Stimulated activated CD4-positive, alpha-beta T cell treated with anti-CD3 and anti-CD28 coated beads, Interleukin-15, amount 100 ng/mL, for 24 hours (primary cell): ENCODE measurements at regions not wholly inside any gene's neighbourhood (a gene's known extent, or its start where the extent isn't known, plus 50 kb on each side); places are given as distances from the start of the nearest gene placed in this dataset.
A peak's percentile ranks its signal among the peaks of the same experiment; 100 is the strongest.

Source experiments
- DNase-seq: peaks from one replicate; pipeline ENCODE4 v3.0.0-alpha.2; 2020

GRCh38 chr1:221829327-221830015, 87.6 kb upstream of the DUSP10 start:
- DNase-seq = peak; percentile 72

GRCh38 chr1:221827307-221827642, 85.4 kb upstream of the DUSP10 start:
- DNase-seq = no peak

GRCh38 chr1:221824909-221825308, 83.0 kb upstream of the DUSP10 start:
- no peak for DNase-seq

GRCh38 chr1:221824025-221824424, 82.1 kb upstream of the DUSP10 start:
- DNase-seq = no peak

GRCh38 chr1:221823561-221823960, 81.7 kb upstream of the DUSP10 start:
- DNase-seq = no peak

DNA sequence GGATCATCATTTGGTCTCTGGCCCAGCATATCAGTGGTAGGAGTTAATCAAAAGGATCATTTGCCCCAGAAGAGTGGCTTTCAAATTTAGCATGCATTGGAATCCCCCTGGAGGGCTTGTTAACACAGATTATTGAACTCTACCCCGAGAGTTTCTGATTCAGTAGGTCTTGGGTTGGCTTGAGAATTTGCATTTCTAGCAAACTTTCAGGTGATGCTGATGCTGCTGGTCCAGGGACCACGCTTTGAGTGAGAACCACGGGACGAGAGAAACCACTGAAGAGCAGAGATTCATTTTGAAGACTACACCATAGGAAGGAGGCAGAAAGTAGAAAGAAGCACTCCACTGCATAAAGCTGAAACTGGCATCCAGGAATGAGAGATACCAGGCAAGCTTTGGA, 81.3 kb upstream of the DUSP10 start:
- no peak for DNase-seq

GRCh38 chr1:221822591-221822990, 80.7 kb upstream of the DUSP10 start:
- no peak for DNase-seq

GRCh38 chr1:221816899-221817298, 75.0 kb upstream of the DUSP10 start:
- no peak for DNase-seq

GRCh38 chr1:221815660-221816059, 73.8 kb upstream of the DUSP10 start:
- DNase-seq = no peak

- no peak for DNase-seq
Measured at GRCh38 chr1:221813887-221814286, 72.0 kb upstream of the DUSP10 start.

GRCh38 chr1:221812905-221813597, 71.2 kb upstream of the DUSP10 start:
- DNase-seq = no peak

DNA sequence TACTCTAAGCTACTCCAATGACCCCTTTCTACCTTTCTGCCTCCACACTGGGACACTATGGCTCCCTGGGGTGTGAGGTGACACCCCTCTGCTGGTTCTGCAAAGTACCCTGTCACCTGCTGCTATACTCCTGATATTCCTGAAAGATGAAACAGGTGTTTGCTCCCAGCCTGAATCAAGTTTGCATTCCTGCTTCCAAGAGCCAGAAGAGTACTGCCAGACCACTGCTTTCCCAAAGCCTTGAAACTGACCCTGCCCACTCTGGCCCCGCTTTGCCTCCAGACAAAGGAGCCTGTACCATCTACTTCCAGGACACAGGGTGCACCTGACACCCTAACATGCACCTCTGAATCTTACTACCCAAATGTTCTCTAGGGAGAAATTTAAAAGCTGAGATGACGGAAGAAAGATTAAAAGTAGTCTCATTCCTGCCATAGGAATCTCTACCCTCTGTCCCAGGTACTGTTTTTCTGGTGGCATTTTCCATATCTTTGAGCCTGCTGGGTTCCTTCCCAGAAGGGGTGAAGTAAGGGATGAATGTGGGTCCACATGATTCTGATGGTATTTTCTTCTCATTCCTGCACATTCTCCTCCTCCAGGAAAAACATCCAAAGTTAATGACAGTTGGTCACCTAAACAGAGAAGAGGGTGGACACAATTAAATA, 70.3 kb upstream of the DUSP10 start:
- no peak for DNase-seq

GRCh38 chr1:221810406-221810805, 68.5 kb upstream of the DUSP10 start:
- DNase-seq = no peak

DNA sequence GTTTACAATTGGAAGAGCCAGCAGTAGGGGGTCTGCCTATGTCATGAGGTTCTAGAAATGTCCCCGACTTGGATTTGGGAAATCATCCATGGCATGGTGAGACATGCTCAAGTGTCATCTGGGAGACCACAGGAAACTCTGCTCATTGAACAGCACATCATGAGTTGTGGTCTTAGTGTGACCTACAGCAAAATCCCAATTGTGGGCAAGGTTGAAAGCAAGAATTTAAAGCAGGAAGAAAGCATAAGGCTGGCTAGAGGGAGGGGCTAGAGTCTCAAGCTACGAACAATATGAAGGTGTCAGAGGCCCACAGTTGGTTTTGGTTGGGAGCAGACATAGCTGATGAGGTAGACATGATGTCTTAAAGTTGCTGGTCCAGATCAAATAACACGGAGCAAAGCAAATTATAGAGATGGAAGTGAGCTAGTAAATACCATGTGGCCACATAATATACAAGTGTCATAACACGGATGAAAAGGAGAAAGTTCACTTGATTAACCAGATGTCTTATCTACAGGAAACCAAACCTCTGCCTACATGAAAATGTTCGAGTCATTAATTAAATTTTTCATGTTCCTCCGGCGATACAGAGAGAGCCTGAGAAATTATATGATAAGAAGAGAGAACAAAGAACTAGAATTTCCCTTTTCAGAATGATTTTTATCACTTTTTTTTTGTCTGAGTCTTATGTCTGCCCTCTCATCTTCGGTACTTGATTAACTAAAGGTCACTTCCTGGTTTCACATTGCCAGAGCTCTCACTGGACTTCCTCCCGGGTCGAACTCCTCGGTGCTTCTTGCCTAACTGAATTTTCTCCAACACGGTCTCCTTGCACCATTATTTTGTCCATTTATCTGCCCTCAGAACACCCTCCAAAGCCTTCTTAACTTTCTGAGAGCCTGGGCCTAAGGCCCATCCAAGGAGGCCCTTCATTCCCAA, 67.5 kb upstream of the DUSP10 start:
- peak; percentile 20 for DNase-seq

DNA sequence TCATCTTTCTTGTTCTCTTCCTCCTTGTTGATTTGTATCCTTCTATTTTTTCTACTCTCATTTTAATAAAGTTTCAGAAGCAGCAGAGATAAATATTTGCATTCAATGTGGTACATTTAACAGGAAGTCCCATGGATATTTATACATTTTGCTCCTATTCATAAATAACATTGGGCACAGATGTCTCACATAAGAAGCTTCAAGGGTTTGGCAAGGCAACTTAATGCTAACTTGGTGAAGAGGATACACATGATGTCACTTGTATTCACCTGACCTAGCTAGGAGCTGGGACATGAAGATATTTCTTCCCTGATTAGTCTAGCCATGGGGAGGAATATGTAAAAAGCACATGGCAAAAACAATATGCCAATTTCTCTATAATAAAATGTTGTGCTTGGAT, 65.1 kb upstream of the DUSP10 start:
- no peak for DNase-seq

DNA sequence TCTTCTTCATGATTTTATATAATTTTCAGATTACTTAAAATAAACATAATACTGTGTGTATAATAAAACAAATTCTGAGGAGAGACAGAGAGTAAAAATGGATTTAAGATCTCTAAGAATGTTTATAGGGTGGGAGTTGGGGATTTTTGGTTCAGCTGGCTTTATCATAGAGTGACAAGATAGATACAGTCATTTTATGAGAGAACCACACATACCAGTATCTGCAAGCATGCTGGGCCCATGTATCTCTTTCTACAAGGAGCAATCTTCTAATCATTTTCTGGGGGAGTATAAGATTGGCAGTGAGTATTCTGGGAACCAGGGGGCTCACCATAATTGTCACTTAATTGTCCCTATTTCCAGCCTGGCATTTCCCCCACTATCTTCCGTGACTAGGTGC, 64.3 kb upstream of the DUSP10 start:
- DNase-seq = no peak

DNA sequence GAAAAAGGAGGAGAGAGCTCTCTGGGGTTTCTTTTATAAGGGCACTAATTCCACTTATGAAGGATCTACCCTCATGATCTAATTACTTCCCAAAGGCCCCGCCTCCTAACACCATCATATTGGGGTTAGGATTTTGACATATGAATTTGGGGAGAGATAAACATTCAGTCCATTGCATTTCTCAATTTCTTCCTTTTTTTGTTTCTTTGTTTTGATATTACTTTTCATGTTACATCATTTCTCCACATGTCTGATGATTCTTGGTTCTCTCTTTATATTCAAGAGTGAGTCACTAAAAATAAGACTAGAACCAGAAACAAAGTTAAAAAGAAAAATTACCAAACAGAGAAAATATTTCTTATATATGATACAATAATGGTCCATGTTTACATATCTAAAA, 63.2 kb upstream of the DUSP10 start:
- no peak for DNase-seq

DNA sequence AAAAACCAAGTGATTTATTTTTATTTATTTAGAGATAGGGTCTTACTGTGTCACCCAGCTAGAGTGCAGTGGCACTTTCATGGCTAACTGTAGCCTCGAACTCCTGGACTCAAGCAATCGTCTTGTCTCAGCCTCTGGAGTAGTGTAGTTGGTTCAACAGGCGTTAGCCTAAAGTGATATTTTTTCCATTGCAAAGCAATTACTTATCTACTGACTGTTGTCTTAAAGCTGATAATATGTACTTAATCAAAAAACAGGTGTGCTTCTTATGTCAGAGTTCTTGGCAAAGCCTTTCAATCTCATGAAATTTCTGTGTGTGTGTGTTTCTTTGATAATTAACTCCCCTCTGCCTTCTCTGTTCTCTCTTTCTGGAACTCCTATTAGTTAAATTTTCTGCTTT, 62.4 kb upstream of the DUSP10 start:
- no peak for DNase-seq

GRCh38 chr1:221801773-221802516, 60.1 kb upstream of the DUSP10 start:
- no peak for DNase-seq

GRCh38 chr1:221801251-221801661, 59.4 kb upstream of the DUSP10 start:
- no peak for DNase-seq

DNA sequence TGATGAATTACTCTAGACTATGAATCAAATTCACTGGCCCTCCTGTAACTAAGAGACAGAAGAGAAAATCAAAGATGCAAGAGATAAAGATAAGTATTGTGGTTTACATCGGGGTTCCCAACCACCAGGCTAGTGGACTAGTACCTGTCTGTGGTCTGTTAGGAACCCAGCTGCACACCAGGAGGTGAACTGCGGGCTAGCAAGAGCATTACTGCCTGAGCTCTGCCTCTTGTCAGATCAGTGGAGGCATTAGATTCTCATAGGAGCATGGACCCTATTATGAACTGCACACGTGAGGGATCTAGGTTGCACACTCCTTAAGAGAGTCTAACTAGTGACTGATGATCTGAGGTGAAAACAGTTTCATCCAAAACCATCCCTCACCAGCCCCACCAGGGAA, 58.9 kb upstream of the DUSP10 start:
- DNase-seq = no peak

DNA sequence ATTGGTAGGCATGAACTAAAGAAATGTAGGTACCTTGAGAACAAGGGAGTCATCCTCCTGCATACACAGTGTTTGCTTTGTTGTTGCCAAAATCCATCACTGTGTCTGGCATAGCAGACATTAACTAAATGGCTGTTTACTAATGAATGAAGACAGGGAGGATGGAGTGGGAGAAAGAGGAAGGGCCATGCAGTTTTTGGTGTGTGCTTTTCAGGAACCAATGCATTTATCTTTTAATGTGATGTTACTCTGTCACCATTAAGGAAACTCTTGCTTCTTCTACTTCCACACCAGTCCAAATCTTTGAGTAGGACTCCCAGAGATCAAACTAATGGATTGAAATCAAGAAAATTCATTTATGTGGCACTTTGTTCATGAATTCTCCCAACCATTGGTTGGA, 55.6 kb upstream of the DUSP10 start:
- DNase-seq = no peak

DNA sequence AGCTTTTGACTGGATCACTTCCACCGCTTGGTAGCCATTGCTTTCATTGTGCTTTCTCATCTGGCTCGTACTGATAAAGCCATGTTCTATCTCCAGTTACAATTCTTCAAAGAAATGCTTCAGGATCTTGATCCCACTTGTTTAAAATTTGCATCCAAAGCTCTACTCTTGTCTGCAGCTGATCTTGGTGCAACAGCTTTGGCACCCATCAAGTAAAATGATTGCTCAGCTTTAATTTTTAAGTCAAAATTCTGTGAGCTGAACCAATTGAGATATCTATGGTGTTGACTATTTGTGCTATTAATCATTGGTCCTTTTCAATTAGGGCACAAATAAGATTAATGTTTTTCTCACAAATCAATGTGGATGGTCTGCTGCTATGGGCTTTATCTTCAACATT, 54.8 kb upstream of the DUSP10 start:
- no peak for DNase-seq
